ENCODE measurements at regions not wholly inside any gene's neighbourhood (a gene's known extent, or its start where the extent isn't known, plus 50 kb on each side); places are given as distances from the start of the nearest gene placed in this dataset.
"Not testable (repeated sequence)": the region's sequence is repeated elsewhere in the genome, so short reads cannot be mapped to it uniquely, and the experiment has no call there.

DNA sequence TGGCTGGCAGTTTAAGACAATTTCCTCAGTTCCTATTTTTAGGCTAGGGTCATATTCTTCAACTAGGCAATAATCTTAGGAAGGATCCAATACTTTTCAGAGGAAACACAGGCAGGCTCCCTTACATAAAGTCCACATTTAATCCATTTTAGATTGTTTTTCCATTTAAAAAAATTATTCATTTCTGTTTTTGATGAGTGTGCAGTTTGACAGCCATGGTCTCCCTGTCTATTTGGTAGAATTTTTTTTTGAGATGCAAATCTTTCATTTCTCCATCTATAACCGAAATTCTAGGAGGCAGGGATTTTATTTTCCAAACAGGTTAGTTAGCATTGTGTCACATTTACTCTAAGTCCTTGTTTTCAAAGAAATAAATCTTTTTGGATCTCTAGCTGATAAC, 326.8 kb downstream of the PPP4R3C start:
- DNase-seq: no peak

DNA sequence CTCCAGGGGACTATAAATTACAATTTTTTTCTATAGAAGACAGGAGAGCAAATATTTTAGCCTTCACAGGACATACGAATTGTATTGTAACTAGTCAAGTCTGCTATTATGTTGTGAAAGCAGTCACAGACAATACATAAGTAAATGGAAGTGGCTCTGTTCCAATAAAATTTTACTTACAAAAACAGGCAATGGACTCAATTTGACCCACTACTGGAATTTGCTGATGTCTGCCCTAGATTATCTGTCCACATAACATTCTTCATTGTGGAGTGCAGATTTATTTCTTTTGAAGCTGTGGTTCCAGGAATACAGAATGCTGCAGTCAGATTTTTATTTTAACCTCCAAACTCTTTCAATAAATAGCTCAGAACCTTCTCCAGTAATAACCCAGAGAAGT, 330.3 kb downstream of the PPP4R3C start:
- DNase-seq: no peak

DNA sequence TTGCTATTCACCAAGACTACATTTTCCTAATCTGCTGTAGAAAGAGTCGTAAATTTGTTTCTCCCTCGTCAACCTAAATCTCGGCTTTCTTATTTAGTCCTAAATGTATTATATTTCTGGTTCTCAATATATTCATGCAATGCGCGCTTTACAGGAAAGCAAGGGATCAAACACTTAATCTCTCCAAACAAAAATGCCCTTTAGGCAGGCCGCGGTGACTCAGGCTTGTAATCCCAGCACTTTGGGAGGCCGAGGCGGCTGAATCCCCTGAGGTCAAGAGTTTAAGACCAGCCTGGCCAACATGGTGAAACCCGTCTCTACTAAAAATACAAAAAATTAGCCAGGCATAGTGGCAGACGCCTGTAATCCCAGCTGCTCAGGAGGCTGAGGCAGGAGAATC, 376.0 kb downstream of the PPP4R3C start:
- DNase-seq: not testable (repeated sequence)

DNA sequence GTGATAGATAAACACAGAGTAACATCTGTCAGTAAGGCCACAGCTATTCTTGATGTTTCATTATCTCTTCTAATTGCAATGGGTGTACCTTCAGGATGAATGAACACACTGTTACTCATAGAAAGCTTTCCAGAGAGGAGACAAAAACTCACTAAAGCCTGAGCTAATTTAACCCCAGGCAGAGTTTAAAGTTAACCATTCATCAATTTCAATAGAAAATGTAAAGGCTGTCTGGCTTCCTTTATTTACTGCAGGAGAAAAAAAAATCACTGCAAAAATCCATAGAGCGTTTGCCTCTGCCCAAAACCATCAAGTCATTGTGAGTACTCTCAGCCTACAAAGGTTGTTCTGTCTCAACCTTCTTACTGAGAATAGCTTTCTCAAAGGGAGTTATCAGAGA, 376.9 kb downstream of the PPP4R3C start:
- DNase-seq: no peak

- no peak for DNase-seq
Observed at GRCh38 chrX:27085346-27085745, 377.8 kb downstream of the PPP4R3C start.

DNA sequence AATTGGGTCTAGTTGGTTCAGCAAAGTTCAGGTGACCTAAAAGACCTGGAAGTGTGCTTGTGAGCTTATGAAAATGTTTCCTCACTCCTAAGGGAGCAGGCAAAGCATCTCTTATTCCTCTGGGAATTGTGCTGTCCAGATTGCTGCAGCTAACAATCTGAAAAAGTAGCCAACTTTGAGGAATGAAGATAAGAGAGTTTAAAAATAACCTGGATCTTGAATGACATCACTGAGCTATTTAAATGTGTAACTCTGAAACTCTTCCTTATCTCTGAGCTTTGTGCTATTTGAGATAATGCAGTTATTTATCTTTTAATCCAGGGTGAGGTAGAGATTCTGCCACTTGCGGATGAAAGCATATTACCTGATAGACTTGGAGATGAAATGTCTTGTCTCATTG, 384.8 kb downstream of the PPP4R3C start:
- DNase-seq: no peak

- DNase-seq: no peak
Observed at GRCh38 chrX:27057883-27058282, 405.3 kb downstream of the PPP4R3C start.

DNA sequence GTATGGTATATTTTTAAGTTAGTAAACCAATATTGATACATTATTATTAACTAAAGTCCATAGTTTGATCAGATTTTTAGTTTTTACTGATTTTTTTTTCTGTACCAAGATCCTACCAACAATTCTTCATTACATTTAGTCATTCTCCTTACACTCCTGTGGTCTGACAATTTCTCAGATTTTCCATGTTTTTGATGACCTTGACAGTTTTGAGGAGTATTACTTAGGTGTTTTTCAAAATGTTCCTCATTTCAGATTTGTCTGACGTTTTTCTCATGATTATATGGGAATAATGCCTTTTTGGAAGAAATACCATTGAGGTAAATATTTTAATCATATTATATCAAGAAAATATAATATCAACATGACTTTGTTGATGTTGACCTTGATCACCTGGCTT, 423.8 kb downstream of the PPP4R3C start:
- no peak for DNase-seq

GRCh38 chrX:27008486-27008885, 454.7 kb downstream of the PPP4R3C start:
- peak; percentile 1 for DNase-seq

DNA sequence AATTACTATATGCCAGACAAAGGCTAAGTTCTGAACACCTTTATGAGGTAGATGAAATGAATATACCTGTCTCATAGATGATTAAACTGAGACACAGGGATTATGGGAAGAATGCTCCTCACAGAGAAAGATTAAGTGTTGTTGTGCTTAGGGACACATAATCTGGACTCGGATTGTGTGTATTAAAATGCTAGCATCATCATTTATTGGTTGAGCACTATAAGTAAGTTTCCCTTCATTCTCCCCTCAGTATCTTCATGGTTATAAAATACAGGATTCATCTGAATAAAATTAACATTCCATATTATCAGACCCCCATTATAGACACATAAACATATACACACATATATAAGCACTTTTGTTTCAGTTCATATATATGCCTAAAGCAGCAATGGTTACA, 463.5 kb downstream of the PPP4R3C start:
- DNase-seq: no peak

- no peak for DNase-seq
Observed at GRCh38 chrX:26958261-26958660, 504.9 kb downstream of the PPP4R3C start.

DNA sequence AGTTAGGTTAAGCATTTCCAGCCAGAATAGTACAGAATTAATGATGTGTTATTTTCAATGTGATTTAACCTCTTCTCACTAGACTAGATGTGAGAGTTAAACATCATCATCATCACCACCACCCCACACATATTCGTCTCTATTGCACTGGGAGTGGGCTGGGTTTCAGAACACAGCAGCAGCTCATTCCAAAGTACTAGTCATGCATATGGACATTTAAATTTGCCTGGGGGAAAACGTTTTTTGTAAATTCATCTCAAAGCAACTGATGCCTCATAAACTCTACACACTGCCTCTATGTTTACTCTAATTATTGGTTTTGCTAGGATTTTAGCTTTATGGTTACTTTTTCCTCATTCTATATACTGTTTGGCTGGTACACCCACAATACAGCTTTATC, 509.1 kb downstream of the PPP4R3C start:
- no peak for DNase-seq

DNA sequence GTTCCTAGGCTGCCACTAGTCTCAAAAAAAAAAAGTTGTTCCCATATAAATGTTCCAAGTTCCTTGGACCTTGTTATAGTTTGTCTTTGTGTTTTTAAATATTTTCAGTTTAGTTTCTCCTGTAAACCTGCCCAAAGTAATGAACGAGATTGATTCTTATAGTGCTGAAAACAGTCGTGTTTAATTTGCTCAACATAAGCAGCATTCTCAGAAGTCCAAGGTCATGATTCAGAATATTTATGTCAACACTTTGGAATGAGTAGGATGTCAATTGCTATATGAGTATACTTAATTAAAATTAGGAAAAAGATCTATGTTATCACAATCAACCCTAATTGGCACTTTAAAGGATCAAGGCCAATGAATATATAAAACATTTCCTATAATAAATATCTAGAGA, 510.9 kb downstream of the PPP4R3C start:
- no peak for DNase-seq

GRCh38 chrX:26927419-26927818, 535.7 kb downstream of the PPP4R3C start:
- no peak for DNase-seq

DNA sequence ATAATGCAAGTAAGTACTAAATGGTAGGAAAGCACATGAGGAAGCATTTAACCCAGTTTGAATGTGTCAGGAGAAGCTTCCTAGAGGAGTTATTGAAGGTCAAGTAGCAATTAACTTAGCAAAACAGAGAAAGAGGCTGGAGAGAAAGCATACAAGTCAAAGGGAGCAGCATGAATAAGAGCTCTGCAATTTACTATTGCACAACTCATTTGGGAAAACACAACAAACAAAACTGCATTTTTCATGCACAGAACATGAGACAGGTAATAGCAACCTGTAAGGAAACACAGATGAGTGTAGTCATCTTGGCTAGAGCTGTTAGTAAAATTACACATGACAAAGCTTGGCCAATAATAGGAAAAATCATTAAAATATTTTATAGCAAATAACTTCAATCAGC, 538.1 kb downstream of the PPP4R3C start:
- DNase-seq: no peak

DNA sequence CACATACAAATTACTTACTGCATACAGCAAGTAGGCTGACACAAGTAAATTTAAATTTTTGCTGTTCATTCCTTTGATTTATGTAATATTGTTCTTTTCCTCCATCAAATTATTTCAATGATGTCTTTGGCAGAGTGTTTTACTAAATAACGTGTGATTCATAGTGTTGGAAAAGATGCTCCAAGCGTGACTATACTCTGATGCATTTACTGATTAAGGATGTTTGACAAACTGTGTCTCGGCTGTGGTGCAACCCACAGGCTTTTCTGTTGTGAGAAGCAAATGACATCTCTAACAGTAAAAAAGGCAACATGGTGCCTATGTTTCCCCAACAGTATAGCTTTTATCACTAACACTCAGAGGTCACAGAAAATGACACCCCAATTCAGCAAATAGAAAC, 540.9 kb downstream of the PPP4R3C start:
- DNase-seq: no peak

DNA sequence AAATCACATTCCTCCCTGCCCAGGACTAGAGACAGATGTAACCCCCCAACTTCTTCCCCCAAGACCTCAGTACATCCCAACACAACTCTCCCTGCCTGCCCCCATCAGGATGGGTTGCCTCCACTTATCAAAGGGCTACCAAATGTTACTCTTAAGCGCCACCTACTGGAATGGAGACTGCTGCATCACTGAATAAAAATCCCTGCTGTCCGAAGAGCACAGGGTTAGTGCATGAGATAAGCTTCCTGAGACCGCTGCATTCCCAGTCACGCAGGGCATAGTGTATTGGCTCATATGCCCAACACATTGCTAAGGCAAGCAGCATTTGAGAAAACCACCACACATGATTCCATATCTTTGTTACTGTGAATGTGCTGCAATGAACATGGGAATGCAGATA, 544.5 kb downstream of the PPP4R3C start:
- no peak for DNase-seq

GRCh38 chrX:26916991-26917390, 546.1 kb downstream of the PPP4R3C start:
- DNase-seq: no peak

GRCh38 chrX:26915064-26915463, 548.1 kb downstream of the PPP4R3C start:
- DNase-seq: no peak

GRCh38 chrX:26914232-26914631, 548.9 kb downstream of the PPP4R3C start:
- DNase-seq: no peak

GRCh38 chrX:26911785-26912184, 551.4 kb downstream of the PPP4R3C start:
- DNase-seq: not testable (repeated sequence)

DNA sequence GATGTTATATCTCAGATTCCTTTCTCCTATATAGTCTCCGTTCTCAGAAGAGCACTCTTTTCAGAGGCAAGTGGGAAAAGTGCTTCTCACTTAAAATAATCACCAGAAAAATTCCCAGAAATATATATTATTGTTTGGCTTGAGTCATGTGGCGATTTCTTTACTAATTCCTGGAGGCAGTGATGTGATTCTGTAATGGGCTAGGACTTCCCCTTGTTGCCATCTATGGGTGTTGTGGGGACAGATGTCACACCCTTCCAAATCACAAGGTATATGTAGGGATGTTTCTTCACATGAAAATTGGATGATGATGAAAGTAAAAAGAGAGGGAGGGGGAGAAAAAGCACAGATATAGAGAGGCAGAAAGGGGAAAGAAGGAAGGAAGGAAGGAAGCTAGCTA, 553.4 kb downstream of the PPP4R3C start:
- DNase-seq: no peak

- DNase-seq: no peak
Observed at GRCh38 chrX:26908218-26908617, 554.9 kb downstream of the PPP4R3C start.

- no peak for DNase-seq
Observed at GRCh38 chrX:26889574-26889973, 573.6 kb downstream of the PPP4R3C start.

- DNase-seq: no peak
Observed at GRCh38 chrX:26873736-26874135, 589.4 kb downstream of the PPP4R3C start.

DNA sequence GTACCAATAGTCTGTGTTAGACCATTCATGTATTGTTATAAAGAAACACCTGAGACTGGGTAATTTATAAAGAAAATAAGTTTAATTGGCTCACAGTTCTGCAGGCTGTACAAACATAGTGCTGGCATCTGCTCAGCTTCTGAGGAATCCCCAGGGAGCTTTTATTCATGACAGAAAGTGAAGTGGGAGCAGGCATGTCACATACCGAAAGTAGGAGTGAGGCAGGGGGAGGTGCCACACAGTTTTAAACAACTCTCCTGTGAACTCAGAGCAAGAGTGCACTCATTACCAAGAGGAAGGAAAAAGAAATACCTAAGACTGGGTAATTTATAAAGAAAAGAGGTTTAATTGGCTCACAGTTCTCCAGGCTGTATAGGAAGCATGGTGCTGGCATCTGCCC, 591.2 kb downstream of the PPP4R3C start:
- DNase-seq: no peak
